ENCODE measurements at regions not wholly inside any gene's neighbourhood (a gene's known extent, or its start where the extent isn't known, plus 50 kb on each side); places are given as distances from the start of the nearest gene placed in this dataset.

GRCh38 chr13:53442979-53443378 lies 414.4 kb downstream of the OLFM4 start:
- Histone ChIP-seq H3K4me1 (ENCODE audit: insufficient read depth) (no peaks in the 10 kb centered on the region), H3K9me3 (ENCODE audit: low read depth) (no peaks in the 10 kb centered on the region), H3K79me2 (no peaks in the 10 kb centered on the region), H2AFZ (no peak overlapping the region), H3K27ac (no peak overlapping the region), H3K36me3 (replicated peaks; ENCODE audit: insufficient read depth, low read depth) (no peaks in the 10 kb centered on the region), H3K4me3 (no peak overlapping the region), H3K4me2 (no peak overlapping the region), H4K20me1 (ENCODE audit: insufficient read depth, poor library complexity, severe bottlenecking) (no peaks in the 10 kb centered on the region), H3K9me2 (replicated peaks; ENCODE audit: insufficient read depth) (no peaks in the 10 kb centered on the region), H3K27me3 (no peaks in the 10 kb centered on the region)
- WGBS (ENCODE audit: low lambda C conversion rate, missing lambda C conversion rate), result 94% methylated on average over 5 of the region's 5 CpGs
- DNase-seq (ENCODE audit: low spot score), result no peak
- TF ChIP-seq EZH2 (IDR thresholded peaks at IDR 0.05; ENCODE audit: borderline replicate concordance), result no peak
- TF ChIP-seq CTCF (IDR thresholded peaks at IDR 0.05; ENCODE audit: poor library complexity), result no peak
- TF ChIP-seq EZH2phosphoT487 (IDR thresholded peaks at IDR 0.05; ENCODE audit: low read depth, severe bottlenecking, unreplicated experiment), result no peak

- no peak for TF ChIP-seq EZH2 (IDR thresholded peaks at IDR 0.05; ENCODE audit: borderline replicate concordance)
- no peak for TF ChIP-seq CTCF (IDR thresholded peaks at IDR 0.05; ENCODE audit: poor library complexity)
- no peak for TF ChIP-seq EZH2phosphoT487 (IDR thresholded peaks at IDR 0.05; ENCODE audit: low read depth, severe bottlenecking, unreplicated experiment)
- no peaks in the 10 kb centered on the region for H3K9me3 ChIP-seq (ENCODE audit: low read depth)
- no peak overlapping the region for H3K27ac ChIP-seq
- 48% methylated on average over 1 of the region's 1 CpG for WGBS (ENCODE audit: low lambda C conversion rate, missing lambda C conversion rate)
- H3K27me3 ChIP-seq, result no peaks in the 10 kb centered on the region
- no peaks in the 10 kb centered on the region for H3K36me3 ChIP-seq (replicated peaks; ENCODE audit: insufficient read depth, low read depth)
- H3K79me2 ChIP-seq, result no peaks in the 10 kb centered on the region
- H3K4me1 ChIP-seq (ENCODE audit: insufficient read depth), result no peaks in the 10 kb centered on the region
- no peaks in the 10 kb centered on the region for H4K20me1 ChIP-seq (ENCODE audit: insufficient read depth, poor library complexity, severe bottlenecking)
- H3K4me3 ChIP-seq, result no peak overlapping the region
- no peaks in the 10 kb centered on the region for H3K9me2 ChIP-seq (replicated peaks; ENCODE audit: insufficient read depth)
- H2AFZ ChIP-seq, result no peak overlapping the region
- DNase-seq (ENCODE audit: low spot score), result no peak
- no peak overlapping the region for H3K4me2 ChIP-seq
These were observed 417.1 kb downstream of the OLFM4 start for GRCh38 chr13:53445686-53446085.

- no peaks in the 10 kb centered on the region for H4K20me1 ChIP-seq (ENCODE audit: insufficient read depth, poor library complexity, severe bottlenecking)
These were observed 418.8 kb downstream of the OLFM4 start for GRCh38 chr13:53447456-53447855.

More at GRCh38 chr13:53447456-53447855, 418.8 kb downstream of the OLFM4 start:
- Histone ChIP-seq H3K27ac (no peak overlapping the region), H3K9me2 (replicated peaks; ENCODE audit: insufficient read depth) (no peaks in the 10 kb centered on the region), H3K4me3 (no peak overlapping the region), H3K27me3 (no peaks in the 10 kb centered on the region), H3K4me2 (no peak overlapping the region), H3K79me2 (no peaks in the 10 kb centered on the region), H3K36me3 (replicated peaks; ENCODE audit: insufficient read depth, low read depth) (no peaks in the 10 kb centered on the region), H2AFZ (no peak overlapping the region), H3K9me3 (ENCODE audit: low read depth) (no peaks in the 10 kb centered on the region), H3K4me1 (ENCODE audit: insufficient read depth) (no peaks in the 10 kb centered on the region)
- no peak for DNase-seq (ENCODE audit: low spot score)
- WGBS (ENCODE audit: low lambda C conversion rate, missing lambda C conversion rate), result 88% methylated on average over 4 of the region's 4 CpGs
- TF ChIP-seq EZH2phosphoT487 (IDR thresholded peaks at IDR 0.05; ENCODE audit: low read depth, severe bottlenecking, unreplicated experiment) (no peak), EZH2 (IDR thresholded peaks at IDR 0.05; ENCODE audit: borderline replicate concordance) (no peak), CTCF (IDR thresholded peaks at IDR 0.05; ENCODE audit: poor library complexity) (no peak)
